T-helper 9 cell (primary cell): ENCODE measurements at regions not wholly inside any gene's neighbourhood (a gene's known extent, or its start where the extent isn't known, plus 50 kb on each side); places are given as distances from the start of the nearest gene placed in this dataset.

ENCODE experiments used
- DNase-seq: peaks from one replicate; pipeline ENCODE4 v3.0.0-alpha.2; 2020

- DNase-seq: no peak
Observed at GRCh38 chr3:157700405-157700804, 197.2 kb upstream of the VEPH1 start.

- no peak for DNase-seq
Observed at GRCh38 chr3:157695586-157695985, 192.4 kb upstream of the VEPH1 start.

DNA sequence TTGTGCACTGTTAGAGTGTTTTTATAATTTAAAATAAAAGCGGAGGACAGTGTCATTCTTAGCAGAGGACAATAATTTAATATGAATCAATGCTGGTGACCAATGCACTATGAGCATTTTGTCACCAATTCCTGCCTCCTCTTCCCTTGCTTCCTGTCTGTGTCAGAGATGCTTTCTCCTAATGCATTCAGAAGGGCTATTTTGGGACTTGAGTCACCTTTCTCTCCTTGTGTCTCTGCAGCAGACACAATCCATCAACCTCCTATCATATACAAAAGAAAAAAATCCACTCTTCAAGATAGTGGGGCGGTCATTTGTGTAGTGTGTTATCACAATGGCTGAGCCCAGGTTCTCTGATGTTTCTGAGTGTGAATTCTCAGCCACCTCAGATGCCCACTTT, 191.9 kb upstream of the VEPH1 start:
- no peak for DNase-seq

DNA sequence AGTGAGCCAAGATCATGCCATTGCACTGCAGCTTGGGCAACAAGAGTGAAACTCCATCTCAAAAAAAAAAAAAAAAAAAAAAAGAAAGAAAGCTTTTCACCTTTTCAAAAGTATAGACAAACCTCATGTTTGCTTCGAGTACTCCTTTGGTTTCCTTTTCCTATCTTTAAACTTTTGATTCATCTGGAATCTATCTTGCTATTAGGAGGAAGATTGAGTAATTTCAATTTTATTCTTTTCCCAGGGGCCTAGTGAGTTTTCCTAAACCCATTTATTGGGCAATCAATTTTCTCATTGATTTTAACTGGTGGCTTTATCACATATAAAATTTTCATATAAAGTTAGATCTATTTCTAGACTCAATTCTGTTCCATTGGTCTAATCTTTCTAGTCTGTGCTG, 190.5 kb upstream of the VEPH1 start:
- no peak for DNase-seq

GRCh38 chr3:157692468-157692867, 189.3 kb upstream of the VEPH1 start:
- DNase-seq: no peak

GRCh38 chr3:157683668-157684067, 180.5 kb upstream of the VEPH1 start:
- no peak for DNase-seq

DNA sequence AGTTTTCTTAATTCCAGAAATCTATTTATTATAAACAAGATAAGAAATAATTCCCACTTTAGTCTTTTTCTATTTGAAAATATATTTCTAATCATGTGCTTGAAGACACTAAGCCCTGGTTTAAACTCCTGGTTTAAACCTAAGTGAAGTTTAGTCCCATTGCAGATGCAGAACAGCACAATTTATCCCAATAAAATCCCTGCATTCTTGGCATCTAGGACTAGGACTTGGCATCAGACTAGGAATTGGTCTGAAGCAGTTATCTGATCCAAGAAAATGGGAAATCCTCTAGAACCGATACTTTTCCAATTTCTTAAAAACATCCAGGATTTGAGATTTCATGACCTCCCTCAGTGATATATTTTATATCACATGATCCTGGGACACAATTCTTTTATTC, 168.8 kb upstream of the VEPH1 start:
- DNase-seq: no peak

DNA sequence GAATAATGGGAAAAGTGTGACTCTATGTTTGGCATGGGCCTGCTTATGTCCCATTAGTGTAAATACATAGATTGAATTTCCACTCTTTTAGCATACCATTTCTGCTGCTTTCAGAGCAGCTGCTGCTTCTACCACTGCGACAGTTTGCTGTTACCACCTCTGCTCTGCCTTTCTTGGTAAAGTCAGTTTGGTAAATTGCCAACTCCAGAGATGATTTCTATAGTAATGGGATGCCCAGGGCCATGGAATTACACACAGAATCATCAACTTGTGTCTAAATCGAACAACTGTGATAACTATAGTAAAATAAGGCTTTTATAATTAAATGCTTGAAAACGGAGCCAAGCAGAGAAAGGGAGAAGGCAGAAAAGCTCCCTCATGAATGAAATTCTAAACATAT, 168.4 kb upstream of the VEPH1 start:
- DNase-seq: no peak

GRCh38 chr3:157669416-157669815, 166.2 kb upstream of the VEPH1 start:
- no peak for DNase-seq

DNA sequence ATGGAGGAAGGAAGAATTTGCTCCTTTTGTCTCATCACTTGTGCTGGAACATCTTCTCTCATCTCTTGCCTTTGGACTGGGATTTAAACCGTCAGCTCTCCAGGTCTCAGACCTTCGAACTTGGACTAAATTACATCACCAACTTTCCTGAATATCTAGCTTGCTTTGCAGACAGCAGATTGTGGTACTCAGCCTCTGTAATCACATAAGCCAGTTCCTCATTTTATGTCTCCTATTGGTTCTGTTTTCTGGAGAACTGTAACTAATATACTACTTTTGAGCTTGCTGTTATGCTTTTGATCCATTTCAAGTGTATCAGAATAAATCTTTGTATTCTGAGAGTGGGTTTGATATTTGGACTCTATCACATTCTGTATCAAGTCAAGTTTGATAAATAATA, 164.3 kb upstream of the VEPH1 start:
- DNase-seq: no peak

DNA sequence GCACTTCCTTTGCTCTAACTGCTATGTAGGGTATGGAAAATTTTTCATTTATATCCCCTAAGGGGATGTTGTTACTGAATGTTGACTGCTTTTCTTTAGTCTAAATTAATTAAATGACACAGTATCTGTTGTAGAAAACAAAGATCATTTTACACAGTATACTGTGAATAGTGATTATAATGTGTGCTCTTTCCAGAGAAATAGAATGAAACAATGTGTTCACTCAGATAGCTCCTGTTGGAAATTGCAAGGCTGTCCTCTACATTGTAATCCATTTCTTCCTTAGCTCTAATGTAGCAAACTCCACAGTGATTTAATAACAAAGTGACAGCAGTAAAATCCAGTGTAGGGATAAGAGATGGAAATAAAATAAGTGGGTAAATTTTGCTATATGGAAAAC, 159.0 kb upstream of the VEPH1 start:
- no peak for DNase-seq

DNA sequence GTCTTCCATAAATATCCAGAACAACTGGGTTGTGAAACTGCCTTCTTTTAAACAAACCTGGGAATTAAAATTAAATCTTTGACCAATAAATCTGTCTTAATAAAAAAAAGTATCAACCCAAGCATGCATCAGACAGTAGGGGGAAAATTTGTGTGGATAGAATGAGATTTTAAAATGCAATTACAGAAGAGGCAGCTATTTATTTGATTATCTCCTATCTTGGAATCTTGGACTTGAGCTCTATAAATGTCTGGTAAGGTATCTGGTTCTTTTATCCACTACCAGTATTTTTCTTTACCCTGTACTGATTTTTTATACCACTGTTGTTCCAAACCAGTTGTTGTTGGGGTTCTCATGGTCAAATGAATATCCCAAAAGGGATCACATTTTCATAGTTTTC, 157.6 kb upstream of the VEPH1 start:
- DNase-seq: no peak

DNA sequence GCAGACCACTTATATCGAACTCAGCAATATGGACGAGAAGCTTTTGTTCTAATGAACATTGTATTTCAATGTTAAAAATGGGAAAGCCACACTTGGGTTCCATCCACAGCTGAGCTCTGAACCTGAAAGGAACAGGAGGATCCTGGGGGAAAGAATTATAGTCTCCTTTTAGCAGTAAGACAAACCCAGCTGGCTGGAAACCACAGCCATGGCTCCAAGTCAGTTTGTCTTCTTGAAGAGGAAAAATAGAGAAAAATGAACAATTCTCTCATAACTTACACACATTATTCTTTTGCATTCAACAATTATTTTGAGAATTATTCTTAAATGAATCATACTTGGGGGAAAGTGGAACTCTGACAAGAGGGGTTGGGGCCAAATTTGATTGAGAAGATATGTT, 149.2 kb upstream of the VEPH1 start:
- DNase-seq: no peak

DNA sequence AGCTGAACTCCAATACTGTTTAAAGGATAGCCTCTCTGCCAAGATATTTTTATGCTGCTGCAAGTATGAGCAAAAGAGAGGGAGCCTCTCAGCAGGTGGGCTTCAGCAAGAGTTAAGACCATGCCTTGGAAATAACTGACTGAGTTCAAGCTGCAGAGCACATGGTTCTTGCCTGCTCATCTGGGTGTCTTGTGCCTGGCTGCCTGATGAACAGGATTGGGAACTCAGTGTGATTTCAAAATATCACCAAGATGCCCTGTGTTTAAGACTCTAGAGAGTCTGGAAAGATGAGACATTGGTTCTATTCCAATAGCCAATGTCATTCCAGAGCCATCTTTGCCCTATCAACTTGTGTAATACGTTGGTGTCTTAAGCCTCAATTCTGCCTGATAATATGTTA, 147.5 kb upstream of the VEPH1 start:
- no peak for DNase-seq

- DNase-seq: no peak
Observed at GRCh38 chr3:157650172-157650571, 147.0 kb upstream of the VEPH1 start.

DNA sequence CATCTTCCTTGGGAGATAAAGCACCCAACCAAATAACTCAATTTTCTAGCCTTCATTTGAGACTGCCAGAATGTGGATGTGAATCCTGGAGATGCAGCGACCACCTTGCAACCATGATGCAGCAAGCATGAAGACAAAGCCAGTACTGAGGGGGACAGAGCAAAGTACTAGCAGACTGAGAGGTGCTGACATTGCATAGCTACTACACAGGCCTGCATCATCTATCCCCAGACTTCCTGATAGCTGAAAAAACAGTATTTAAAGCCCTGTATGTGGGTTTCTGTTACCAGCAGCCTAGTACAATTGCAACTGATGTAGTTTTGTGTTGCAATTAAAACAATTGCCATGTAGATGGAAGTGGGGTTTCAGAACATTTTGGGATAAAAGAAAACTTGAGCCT, 146.3 kb upstream of the VEPH1 start:
- DNase-seq: no peak

- DNase-seq: no peak
Observed at GRCh38 chr3:157647820-157648219, 144.6 kb upstream of the VEPH1 start.

DNA sequence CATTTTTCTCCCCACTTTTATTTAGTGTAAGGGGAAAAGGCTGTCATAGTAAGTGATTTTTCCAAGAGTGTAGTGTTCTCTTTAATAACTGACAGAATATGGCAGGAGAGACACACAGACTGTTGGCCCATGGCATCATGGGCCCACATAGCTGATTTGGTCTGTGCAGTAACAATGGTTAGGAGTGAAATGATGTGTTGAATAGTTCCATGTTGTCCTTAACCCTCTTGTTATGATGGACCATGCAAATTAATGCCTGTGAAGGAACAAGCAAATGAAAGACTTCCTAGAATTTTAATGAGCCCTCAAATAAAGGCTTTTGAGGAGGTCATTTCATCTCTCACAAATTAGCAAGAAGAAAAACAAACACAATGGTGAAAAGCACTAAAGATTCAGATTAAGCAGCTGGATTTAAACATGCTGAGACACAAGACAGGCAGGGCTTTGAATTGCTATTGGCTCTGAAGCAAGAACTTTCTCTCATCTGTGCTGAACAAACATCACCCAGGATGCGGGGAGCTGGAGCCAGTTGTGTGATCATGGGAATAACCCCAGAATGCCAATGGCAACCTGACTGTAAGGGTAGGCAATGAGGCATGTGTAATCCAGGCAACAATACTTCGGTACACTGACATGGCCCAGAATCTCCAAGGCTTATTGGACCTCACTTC, 136.7 kb upstream of the VEPH1 start:
- DNase-seq: no peak

DNA sequence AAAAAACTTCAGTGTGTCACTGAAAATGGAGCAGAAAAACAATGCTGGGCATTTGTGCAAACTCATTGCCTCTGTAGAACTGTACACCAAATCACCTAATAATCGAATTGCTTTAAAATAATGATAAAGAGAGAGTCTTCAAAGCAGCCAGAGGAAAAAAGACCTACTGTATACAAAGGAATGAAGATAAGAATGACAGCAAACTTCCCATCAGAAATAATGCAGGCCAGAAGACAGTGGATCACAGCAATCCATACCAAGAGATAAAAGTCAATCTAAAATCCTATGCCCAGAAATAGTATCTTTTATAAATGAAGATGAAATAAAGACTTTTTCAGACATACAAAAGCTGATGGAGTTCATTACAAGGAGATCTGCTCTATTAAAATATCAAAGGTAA, 134.7 kb upstream of the VEPH1 start:
- DNase-seq: no peak

DNA sequence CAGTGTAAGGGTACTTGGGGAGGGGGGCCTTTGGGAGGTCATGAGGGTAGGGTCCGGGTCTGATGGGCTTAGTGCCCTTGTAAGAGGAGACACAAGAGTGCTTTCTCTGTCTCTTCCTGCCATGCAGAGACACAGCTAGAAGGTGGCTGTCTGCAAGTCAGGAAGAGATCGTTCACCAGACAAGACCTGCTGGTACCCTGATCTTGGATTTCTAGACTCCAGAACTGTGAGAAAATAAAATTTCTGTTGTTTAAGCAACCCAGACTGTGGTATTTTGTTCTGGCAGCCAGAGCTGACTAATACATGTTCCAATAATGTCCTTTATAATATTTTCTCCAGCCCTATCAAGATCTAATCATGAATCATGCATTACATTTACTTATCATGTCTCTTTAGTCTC, 130.0 kb upstream of the VEPH1 start:
- no peak for DNase-seq

DNA sequence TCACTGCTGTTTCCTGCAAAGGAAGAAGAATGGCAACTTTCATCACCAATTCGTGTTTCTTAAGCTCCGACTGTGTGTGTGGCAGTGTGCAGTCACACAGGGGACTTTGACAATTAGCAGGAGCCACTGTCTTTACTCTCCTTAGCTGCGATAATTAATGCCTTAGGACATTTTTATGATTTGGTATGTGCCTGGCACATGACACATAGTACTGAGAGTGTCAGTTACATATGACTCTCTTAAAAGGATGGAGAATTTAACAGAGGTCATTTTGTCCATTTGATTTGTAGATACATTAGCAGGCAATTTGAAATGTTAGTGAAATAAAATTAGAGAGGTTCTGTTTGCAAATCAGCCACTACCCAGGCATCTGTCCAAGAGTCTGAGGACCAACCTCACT, 128.9 kb upstream of the VEPH1 start:
- DNase-seq: no peak

- no peak for DNase-seq
Observed at GRCh38 chr3:157631478-157631877, 128.3 kb upstream of the VEPH1 start.

- no peak for DNase-seq
Observed at GRCh38 chr3:157626817-157627216, 123.6 kb upstream of the VEPH1 start.

DNA sequence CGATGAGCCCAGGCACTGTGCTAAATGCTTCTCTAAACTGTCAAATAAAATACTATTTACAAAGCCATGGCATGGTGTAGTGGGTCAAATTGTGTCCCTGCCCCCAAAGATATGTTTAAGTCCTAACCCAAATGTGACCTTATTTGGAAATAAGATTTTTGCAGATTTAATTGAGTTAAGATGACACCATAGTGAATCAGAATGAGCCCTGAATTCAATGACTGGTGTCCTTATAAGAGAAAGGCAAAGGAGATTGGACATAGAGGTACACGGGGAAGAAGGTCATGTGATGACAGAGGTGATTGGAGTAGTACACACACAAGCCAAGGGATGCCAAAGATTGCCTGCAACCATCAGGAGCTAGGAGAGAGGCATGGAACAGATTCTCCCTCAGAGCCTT, 121.6 kb upstream of the VEPH1 start:
- DNase-seq: no peak

- no peak for DNase-seq
Observed at GRCh38 chr3:157618886-157619285, 115.7 kb upstream of the VEPH1 start.
